Spinal cord (tissue), 10 donors: ENCODE measurements at regions not wholly inside any gene's neighbourhood (a gene's known extent, or its start where the extent isn't known, plus 50 kb on each side); places are given as distances from the start of the nearest gene placed in this dataset. TPM values are rescaled to one million over a fixed set of nuclear protein-coding genes. Genes with fewer than 3 reads are reported as not detected.

Source experiments
- DNase-seq, 6 donors: peaks; one replicate each; pipeline versions ENCODE4 v3.0.0 to v3.0.0-alpha.2; 2013 to 2015; ENCODE audit warnings: low spot score in 6 of 6, low read depth in 4 of 6
- H3K27ac ChIP-seq: one replicate; pipeline ENCODE4 v1.5.1; 2013; ENCODE audit warnings: low read depth, low read length, control low read depth
- H3K27me3 ChIP-seq: one replicate; pipeline ENCODE4 v1.6.1; 2013; ENCODE audit warnings: low read length; ENCODE audit not compliant: control insufficient read depth, insufficient read depth
- H3K36me3 ChIP-seq: one replicate; pipeline ENCODE4 v1.6.1; 2013; ENCODE audit warnings: low read length; ENCODE audit not compliant: control insufficient read depth, insufficient read depth
- H3K4me1 ChIP-seq: one replicate; pipeline ENCODE4 v1.6.1; 2013; ENCODE audit warnings: low read length; ENCODE audit not compliant: control insufficient read depth, insufficient read depth
- H3K4me3 ChIP-seq: one replicate; pipeline ENCODE4 v1.5.1; 2013; ENCODE audit warnings: low read depth, low read length, control low read depth
- H3K9me3 ChIP-seq: one replicate; pipeline ENCODE4 v1.6.1; 2013; ENCODE audit warnings: low read length; ENCODE audit not compliant: control insufficient read depth, insufficient read depth
- WGBS: methylation state at CpG from one replicate; pipeline ENCODE4 v1.1.5; 2013; ENCODE audit warnings: missing lambda C conversion rate; ENCODE audit not compliant: insufficient coverage; 5-methylcytosine and 5-hydroxymethylcytosine counted together
- small RNA-seq: library from RNA; depleted of rRNA; stranded (forward); fragments of <200 nt; gene quantifications from one replicate; pipeline ENCODE3, GENCODE V24; 2014; ENCODE audit warnings: low replicate concordance
- donor health status: healthy.

DNA sequence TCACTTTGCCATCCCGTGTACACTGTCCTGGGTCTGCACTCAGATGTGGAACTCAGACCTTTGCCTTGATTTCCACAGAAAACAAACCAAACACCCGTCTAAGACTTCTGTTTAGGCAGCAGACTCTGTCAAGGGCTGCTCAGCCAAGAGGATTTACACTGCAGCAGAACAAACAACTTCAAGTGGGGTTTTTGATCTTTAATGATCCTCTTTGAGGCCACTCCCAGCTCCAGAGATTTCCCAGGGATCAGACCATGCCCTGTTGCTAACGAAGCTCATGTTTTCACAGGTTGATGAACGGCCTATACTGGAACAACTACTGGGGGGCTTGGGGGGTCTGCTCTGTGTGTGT, 52.5 kb upstream of the LGALSL start:
- peaks cover 45% of the 10 kb centered on the region for H3K4me1 ChIP-seq
- WGBS = 54% methylated on average over 4 of the region's 4 CpGs
- no peak overlapping the region for H3K27ac ChIP-seq
- no peaks in the 10 kb centered on the region for H3K27me3 ChIP-seq
- H3K4me3 ChIP-seq = no peak overlapping the region
- H3K36me3 ChIP-seq = no peaks in the 10 kb centered on the region
- no peaks in the 10 kb centered on the region for H3K9me3 ChIP-seq
- DNase-seq = peak in 1 of 6 donors; percentile 10

- Histone ChIP-seq H3K27me3 (no peaks in the 10 kb centered on the region), H3K4me3 (no peak overlapping the region), H3K27ac (peak overlapping the region; percentile 87), H3K9me3 (no peaks in the 10 kb centered on the region), H3K36me3 (no peaks in the 10 kb centered on the region), H3K4me1 (peaks cover 45% of the 10 kb centered on the region)
- no peak for DNase-seq
- WGBS = no CpG with 5 or more reads among the region's 1 CpG
These were observed 51.1 kb upstream of the LGALSL start for GRCh38 chr2:64402876-64403275.

GRCh38 chr2:64403426-64403825, 50.5 kb upstream of the LGALSL start:
- no peak overlapping the region for H3K4me3 ChIP-seq
- peak overlapping the region; percentile 87 for H3K27ac ChIP-seq
- no peaks in the 10 kb centered on the region for H3K36me3 ChIP-seq
- no peaks in the 10 kb centered on the region for H3K9me3 ChIP-seq
- H3K27me3 ChIP-seq = no peaks in the 10 kb centered on the region
- DNase-seq = no peak
- WGBS = 93% methylated on average over 2 of the region's 8 CpGs
- peaks cover 45% of the 10 kb centered on the region for H3K4me1 ChIP-seq

- Histone ChIP-seq H3K9me3 (no peaks in the 10 kb centered on the region), H3K27me3 (no peaks in the 10 kb centered on the region), H3K27ac (peak overlapping the region; percentile 87), H3K36me3 (no peaks in the 10 kb centered on the region), H3K4me1 (peaks cover 45% of the 10 kb centered on the region), H3K4me3 (no peak overlapping the region)
- 15% methylated on average over 4 of the region's 9 CpGs for WGBS
- DNase-seq = peak; percentile 80 to 97 (median 87)
These were observed 49.8 kb upstream of the LGALSL start for GRCh38 chr2:64404002-64404731.

Small RNA genes in the stretch of these regions (small RNA-seq; reads per million reads assigned to genes)
- not detected for gene AC012368.3
- not detected for gene MIR4433B
